ENCODE measurements at regions not wholly inside any gene's neighbourhood (a gene's known extent, or its start where the extent isn't known, plus 50 kb on each side); places are given as distances from the start of the nearest gene placed in this dataset.
"Not testable (repeated sequence)": the region's sequence is repeated elsewhere in the genome, so short reads cannot be mapped to it uniquely, and the experiment has no call there.

DNA sequence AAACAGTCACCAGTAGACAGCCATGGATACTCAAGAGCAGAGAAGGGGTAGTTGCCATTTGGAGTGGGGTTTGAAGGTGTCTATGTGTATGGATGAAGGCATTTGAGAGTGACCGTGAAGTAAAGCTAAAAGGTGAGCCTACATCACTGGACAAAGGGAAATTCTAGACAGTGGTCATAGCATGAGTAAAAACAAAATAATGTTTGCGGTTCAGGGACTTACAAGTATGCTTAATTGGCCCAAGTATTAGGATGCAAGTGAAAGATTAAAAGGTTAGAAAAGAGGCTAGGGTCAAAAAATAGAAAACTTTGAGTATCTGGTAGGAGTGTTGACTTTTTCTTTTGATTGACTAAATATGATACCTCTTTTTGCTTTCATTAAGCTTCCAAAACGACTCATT is 238.1 kb upstream of the SLC8A1 start:
- DNase-seq (ENCODE audit: low read depth in 2 of 2), result no peak

DNA sequence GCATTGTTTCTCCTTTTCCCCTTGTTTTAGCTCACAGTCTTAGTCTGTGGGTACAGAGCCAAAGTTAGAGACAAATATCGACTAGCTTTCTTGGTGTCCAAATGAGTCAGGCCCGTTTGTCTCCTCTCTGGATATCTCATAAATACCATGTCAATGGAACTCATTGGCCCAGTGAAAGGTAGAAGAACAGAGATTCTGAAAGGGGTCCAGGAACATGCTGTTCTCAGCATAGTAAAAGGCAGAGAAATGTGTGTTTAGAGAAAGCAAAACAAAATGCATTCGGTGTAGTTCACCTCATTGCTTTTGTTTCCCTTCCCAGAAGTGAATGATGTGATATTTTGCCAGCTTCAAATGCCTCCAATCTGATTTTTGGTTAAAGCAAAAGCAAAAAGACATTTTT is 238.6 kb upstream of the SLC8A1 start:
- DNase-seq (ENCODE audit: low read depth in 2 of 2), result no peak

DNA sequence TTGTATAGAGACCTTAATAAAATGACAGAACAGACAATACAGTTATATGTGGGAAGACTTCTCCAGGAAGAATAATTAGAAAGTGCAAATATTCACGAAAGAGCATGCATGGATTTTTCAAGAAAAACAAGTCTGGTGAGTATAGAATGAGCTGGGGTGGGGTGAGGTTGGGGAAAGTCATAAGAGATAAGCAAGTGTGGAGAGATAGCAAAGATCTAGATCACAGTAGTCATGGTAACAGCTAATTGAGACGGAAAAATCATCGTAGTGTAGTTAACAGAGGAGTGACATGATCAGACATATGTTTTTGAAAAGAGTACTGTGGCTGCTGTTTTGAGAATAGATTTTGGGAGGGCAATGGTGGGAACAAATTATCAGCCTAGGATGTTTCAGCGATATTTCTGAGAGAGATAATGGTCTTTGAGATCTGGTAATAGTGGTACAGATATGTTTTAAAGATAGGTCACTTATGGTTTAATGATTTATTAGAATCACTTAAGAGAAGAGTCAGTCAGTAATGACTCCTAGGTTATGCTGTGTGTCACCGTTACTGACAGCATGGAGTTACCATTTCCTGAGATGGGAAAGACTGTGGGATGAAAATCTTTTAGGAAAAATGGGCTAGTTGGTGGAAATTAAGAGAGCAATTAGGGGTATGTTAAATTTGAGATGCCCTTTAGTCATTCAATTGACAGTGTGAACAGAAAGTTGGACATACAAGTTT is 248.5 kb upstream of the SLC8A1 start:
- no peak for DNase-seq (ENCODE audit: low read depth in 2 of 2)

DNA sequence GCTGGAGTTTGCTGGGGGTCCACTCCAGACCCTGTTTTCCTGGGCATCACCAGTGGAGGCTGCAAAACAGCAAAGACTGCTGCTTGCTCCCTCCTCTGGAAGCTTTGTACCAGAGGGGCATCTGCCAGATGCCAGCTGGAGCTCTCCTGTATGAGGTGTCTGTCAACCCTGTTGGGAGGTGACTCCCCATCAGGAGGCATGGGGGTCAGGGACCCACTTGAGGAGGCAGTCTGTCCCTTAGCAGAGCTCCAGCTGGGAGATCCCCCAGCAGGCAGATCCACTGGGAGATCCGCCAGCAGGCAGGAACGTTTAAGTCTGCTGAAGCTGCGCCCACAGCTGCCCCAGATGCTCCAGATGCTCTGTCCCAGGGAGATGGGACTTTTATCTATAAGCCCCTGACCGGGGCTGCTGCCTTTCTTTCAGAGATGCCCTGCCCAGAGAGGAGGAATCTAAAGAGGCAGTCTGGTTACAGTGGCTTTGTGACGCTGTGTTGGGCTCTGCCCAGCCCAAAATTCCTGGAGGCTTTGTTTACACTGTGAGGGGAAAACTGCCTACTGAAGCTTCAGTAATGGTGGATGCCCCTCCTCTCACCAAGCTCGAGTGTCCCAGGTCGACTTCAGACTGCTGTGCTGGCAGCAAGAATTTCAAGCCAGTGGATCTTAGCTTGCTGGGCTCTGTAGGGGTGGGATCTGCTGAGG is 260.5 kb upstream of the SLC8A1 start:
- not testable (repeated sequence) for DNase-seq (ENCODE audit: low read depth in 2 of 2)

DNA sequence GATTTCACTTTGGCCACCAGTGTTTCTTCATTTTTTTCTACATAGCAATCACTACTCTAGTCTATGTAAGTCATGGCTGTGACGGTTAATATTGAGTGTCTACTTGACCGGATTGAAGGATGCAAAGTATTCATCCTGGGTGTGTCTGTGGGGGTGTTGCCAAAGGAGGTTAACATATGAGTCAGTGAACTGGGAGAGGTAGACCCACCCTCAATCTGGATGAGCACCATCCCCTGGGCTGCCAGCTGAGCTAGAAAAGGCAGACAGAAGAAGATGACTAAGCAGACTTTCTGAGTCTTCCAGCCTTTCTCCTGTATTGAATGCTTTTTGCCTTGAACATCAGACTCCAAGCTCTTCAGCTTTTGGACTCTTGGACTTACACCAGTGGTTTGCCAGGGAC is 265.0 kb upstream of the SLC8A1 start:
- no peak for DNase-seq (ENCODE audit: low read depth in 2 of 2)

DNA sequence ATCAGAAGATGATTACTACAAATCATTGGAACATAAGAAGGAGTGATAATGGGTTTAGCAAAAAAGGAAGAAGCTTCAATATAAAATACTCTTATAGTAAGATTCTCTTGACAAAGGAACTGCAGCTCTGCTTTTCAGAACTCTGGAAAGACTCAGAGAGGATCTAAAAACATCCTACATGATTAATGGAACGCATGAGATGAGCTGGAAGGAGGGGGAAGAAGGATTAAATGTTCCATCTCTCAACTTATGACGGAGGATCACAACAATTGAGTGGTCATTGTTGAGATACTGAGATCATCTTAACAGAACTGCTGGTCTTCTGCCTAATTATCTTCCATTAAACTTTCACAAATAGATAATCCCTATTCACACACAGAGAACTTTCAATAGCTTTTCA is 267.5 kb upstream of the SLC8A1 start:
- no peak for DNase-seq (ENCODE audit: low read depth in 2 of 2)

DNA sequence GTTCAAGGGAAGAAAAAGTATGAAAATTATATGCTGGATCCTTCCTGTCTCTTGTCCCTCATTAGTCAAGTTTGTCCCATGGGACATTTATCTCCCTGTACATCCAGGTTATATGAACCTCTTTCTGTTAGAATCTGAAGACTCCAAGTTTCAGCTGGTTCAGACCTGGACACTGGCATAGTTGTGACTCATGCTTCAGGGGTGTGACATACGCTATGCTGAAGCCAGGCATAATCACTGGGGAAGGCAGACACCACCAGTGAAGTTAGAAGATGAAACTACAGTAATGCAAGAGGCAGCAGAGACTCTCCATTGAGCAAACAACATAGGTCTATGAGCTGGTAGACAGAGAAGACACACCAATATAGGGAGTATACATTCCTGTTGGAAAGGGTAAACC is 269.7 kb upstream of the SLC8A1 start:
- DNase-seq (ENCODE audit: low read depth in 2 of 2), result no peak

DNA sequence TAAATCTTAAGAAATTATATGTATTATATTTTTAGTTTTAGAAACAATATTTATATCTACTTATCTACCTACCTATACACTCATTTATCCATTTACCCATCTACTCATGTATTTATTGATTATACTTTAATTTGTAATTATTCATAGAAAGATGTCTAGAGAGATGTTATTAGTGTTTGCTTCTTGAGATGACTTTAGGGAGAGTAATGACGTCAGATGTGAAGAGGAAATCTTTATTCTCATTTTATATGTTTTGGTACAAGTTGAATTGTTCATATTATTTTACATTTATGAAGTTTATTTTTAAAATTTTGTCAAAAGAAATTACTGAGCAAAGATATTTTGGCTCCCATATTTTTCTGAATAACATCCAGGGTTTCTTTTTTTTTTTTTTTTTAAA is 271.3 kb upstream of the SLC8A1 start:
- no peak for DNase-seq (ENCODE audit: low read depth in 2 of 2)

DNA sequence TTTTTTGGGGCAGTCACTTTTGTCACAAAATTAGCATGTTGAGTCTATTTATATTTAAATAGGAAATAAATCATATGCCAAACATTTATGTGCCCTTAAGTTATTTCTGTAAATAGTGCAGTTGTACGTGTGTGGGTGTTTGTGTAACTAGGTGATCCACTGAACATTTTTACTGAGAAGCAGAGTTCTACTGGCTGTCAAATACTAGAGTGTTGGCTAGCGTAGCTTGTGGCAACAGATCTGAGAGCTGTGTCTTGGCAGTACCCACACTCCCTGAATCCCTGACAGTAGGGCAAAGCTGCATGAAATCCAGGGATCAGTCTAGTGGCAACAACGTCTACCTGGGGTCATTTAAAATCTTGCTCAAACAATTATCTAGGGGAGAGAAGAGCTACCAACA is 273.1 kb upstream of the SLC8A1 start:
- no peak for DNase-seq (ENCODE audit: low read depth in 2 of 2)

DNA sequence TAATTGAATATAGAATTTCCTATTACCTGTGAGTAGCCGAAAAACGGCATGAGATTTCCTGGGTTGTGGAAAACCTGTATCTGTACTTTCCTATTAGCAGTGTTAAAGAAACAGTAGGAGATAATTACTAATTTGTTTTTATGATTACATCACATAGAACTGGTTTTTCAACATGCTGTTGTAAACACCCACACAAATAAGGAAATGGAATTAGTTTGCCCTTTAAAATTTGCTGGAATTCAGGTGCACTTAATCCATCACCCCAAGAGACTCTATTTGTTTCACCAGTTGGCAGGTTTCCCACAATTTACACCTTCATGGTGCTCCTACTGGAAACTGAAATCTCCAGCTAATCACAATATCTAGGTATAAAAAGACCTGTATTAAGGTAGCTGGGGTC is 274.1 kb upstream of the SLC8A1 start:
- no peak for DNase-seq (ENCODE audit: low read depth in 2 of 2)

DNA sequence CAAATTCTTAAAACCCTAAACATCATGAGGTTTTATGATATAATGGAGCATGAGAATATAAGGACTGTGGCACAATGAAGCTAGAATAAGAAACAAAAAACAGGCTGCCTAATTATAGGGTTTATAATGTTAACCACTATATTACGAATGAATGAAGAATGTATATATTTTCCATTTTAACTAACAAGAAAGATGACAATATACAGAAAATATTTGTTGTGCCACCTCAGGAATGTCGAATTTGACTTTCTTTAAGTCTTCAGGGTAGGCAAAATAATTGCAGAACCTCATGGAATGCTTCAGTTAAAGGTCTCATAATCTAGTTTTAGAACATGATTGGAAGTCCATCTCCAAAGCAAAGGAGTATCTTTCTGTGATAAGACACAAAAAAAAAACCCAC is 282.9 kb upstream of the SLC8A1 start:
- DNase-seq (ENCODE audit: low read depth in 2 of 2), result no peak

DNA sequence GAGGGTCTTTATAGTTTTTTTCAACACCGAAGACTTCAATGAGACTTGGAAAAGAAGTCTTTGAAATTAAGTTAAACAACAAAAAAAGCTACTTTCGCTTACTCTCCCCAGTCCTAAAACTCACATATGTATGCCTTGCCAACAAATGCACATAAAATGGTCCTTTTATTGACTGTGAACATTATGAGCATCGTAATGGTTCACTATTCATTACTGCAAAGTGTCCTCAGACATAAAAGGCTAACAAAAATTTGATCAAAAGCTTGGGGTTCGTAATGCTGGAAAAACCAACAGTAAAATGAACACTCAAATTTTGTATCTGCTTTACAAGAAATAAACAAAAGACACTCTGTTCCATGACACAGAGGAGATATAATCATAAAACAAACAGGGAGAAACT is 285.3 kb upstream of the SLC8A1 start:
- DNase-seq (ENCODE audit: low read depth in 2 of 2), result no peak

DNA sequence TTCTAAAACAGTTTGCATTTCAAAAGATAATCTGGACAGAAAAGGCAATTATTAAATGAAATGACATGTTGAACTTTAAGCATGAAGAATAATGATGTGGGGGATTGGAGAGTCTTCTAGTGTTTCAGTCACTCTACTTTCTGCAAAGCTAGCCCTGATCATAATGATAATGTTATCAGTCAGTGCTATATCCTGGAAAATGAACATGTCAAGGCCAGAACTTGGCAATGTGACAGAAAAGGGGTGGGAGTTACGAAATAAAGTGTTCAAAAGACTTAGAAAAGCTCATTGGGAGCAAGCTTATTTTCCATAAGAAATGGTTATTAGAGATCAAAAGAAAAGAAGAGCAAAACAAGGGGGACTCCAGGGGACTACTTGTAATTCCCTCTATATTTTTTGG is 288.5 kb upstream of the SLC8A1 start:
- no peak for DNase-seq (ENCODE audit: low read depth in 2 of 2)

DNA sequence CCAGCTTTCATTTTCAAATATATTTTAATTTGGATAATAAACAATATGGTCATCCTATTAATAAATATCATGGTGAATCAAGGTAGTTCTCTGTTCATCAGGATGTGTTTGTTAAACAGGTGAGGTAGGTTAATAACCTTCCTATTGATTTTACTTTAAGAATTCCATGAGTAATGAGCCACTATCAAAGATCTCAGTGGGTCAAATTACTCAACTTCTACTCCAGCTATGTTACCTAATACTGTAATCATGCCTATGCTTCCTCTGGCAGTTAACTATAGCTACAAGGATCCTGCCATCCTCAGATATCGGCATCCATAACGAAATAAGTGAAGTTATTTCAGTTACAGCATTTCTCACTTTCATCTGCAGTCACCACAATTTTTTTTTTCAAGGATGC is 289.6 kb upstream of the SLC8A1 start:
- no peak for DNase-seq (ENCODE audit: low read depth in 2 of 2)

DNA sequence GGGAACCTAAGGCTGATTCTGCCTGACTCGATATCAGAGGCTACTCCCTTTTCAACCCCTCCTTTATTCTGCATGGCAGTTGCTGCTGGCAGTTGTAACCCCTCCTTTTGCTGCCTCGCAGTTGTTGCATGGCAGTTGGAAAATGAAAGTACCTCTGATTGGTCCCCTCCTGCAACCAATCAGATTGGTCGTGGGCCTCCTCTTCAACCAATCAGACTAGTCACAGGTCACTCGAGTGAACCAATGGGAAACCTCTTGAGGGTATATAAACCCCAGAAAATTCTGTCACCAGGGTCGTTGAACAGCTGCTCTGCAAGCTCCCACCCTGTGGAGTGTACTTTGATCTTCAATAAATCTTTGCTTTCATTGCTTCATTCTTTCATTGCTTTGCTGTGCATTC is 294.3 kb upstream of the SLC8A1 start:
- DNase-seq (ENCODE audit: low read depth in 2 of 2), result no peak

DNA sequence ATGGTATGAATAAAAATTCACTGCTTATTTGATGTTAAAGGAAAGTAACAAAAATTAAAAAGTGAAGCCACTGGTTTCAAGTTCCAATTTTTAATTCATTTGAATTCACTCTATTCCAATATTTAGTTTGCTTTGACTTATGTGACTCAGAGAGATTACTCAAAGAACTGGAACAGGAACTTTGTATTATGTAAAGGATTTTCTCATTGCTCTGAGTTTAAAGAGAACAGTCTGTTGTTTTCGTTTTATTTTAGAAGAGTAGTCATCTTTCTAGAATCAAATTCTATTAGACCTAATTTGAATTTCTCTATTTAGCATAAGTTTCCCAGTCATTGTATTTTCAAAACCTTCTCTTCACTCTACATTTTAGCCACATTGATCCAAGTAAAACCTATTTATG is 300.1 kb upstream of the SLC8A1 start:
- DNase-seq (ENCODE audit: low read depth in 2 of 2), result no peak

DNA sequence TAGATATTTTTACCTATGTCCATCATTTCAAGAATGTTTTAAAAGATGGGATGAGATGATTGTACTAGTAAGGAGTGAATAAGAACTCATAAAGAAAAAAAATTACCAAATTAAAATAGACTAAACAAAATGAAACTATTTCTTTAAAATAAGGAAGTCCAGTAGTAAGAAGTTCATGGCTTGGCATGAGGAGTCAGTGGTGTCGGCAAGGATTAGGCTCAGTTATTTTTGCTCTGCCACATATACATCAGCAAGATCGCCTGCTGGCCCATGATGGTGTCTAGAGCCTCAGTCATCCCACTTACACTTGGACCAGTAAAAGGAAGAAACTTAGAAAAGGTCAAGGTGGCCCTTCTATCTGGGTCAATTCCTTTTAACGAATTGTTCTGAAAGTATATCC is 300.9 kb upstream of the SLC8A1 start:
- DNase-seq (ENCODE audit: low read depth in 2 of 2), result no peak

DNA sequence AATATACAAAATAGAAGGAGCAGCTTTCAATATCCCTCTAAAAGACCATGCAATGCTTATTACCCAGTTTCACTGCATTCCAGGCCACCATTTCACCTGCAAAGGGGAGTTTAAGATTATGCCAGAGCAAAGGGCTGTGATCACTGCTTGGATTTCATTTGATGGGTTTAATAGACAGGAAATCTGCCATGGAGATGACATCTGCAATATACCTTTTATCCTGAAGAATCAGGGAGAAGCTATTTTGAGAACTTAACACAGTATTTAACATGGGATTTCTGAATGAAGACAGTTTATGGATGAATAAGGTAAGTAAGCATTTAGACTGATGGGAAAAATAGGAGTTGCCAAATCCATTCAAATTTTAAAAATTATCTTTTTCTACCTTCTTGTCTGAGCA is 303.0 kb upstream of the SLC8A1 start:
- no peak for DNase-seq (ENCODE audit: low read depth in 2 of 2)

DNA sequence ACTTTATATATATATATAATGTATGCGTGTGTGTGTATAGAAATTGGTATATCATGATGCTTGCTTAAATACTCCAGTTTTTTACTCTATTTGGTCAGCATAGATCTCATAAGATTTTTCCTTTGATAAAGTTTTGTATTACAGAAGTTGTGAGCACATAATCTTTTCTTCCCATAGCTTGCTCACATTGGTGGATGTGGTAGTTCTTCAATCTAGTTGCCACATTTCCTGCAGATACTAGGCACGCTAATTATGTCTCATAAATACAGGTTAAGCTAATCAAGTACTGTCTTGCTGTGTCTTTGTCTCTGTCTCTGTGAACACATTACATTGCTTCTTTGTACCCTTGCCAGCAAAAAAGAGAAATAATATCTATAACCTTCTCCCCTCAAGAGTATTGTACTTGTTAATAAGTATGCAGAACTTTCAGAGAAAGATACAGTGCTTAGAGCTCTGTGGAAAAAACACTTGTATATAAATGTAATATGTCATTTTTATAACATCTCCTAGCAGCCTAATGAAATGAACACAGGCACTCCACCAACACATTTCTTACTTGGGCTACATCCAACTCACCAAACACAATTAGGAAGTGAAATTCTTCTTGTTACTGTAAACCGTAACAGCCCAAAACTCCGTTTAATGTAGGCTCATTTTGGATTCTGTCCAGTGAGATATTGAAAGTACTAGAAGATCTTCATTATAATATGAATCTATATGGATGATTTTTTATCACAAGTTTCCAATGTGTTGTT is 306.7 kb upstream of the SLC8A1 start:
- no peak for DNase-seq (ENCODE audit: low read depth in 2 of 2)

DNA sequence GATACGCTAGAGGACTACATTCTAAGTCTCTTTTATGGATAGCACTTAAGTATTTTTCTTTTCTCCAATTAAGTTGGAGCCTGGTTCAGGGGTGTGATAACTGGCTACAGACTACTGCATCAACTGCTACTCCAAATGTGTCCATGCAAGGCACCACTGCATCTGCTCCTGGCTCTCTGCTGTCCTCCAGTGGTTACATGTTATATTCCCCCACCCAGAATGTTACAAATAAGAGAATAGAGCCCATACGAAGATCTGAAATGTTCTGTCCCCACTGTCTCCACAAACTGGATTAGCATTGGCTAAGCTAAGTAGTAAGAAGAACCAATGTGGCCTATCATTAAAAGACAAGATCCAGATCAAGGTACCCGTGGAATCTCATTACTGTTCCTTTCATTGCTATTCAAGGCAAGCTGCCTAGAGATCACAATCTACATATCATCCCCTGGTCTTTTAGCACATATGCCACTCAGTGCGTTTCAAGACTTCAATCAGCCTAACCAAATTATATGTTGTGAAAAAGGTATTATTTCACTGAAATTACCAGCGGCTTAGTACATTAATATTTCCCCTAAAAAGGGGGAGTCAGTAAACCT is 308.3 kb upstream of the SLC8A1 start:
- no peak for DNase-seq (ENCODE audit: low read depth in 2 of 2)

DNA sequence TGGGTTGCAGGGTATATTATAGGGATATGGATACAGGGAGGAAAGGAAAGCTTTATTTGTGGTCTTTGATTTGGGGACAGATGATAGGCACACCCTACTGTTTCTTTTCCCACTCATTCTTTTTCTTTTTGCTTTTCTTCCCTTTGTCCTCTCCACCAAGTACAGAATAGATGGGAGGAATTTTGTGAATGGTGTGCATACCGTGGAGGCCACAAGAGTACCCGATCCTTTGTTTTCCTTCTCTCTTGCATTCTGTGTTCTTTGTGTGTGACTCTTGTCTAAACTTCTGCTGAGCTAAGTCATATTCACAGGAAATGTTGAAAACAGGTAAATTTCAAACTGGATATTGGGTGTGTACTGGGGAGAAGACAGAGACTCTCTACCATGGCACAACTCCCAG is 321.4 kb upstream of the SLC8A1 start:
- no peak for DNase-seq (ENCODE audit: low read depth in 2 of 2)

DNA sequence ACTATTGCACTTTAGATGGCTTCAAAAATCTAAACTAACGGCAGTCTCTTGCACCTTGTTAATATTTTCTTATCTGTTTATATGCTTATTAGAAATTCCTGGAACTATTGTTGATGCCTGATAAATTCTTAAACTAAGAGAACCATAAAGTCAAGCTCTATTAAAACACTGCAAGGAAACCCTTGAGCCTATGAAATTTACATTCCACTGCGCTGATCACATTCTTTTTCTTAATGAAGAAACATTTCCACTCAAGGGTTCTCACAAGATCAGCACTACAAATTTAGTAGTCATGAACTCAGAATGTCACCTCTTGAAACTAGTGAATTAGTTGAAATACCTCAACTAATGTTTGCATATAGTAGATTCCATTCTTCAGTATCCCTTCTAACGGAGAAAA is 331.8 kb upstream of the SLC8A1 start:
- DNase-seq (ENCODE audit: low read depth in 2 of 2), result no peak

DNA sequence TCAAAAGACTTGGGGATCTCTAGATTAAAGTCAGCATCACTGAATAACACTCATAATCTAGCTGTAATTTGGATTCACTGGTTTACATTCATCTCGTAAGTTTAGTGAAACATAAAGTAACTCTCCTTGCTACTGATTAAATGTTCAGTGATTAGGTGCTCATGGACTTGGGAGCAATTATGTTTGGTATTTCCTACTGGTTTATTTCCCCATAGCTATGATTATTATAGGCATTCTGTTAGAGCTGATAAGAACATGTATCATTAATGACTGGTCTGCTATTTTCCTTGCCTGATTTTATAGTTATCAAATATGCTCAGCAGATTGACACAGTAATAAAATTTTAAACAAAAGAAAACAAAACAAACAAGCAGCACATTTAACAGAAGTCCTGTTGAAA is 334.7 kb upstream of the SLC8A1 start:
- no peak for DNase-seq (ENCODE audit: low read depth in 2 of 2)
